PC-3 (cell line): ENCODE measurements at regions not wholly inside any gene's neighbourhood (a gene's known extent, or its start where the extent isn't known, plus 50 kb on each side); places are given as distances from the start of the nearest gene placed in this dataset.

Experiments
- ATAC-seq: fragments of 200-7000 bp; cut with Tn5 transposase; 2 replicates; pipeline ENCODE4 v1.9.1; 2020; ENCODE audit warnings: mild to moderate bottlenecking, moderate library complexity
- BruUV-seq: library from RNA; stranded (reverse); fragments of 400-500 nt; replicated peaks from 2 replicates; lab custom pipeline; 2021; lab: Mats Ljungman, UMichigan
- CTCF ChIA-PET: fragments of 300-600 bp; sonication (Branson Sonifier 250); formaldehyde crosslinking; loops from one replicate; lab custom pipeline; 2022; ENCODE audit warnings: antibody characterized with exemption; lab: Charles Lee
- POLR2A ChIA-PET: fragments of 300-600 bp; sonication (Branson Sonifier 250); formaldehyde crosslinking; loops from one replicate; lab custom pipeline; 2022; ENCODE audit warnings: antibody characterized with exemption; ENCODE audit not compliant: unreplicated experiment; lab: Charles Lee
- DNase-seq: peaks from one replicate; pipeline ENCODE4 v3.0.0-alpha.2; 2015
- H2AFZ ChIP-seq: fragments of 300-600 bp; sonication (generic); 2 replicates; pipeline ENCODE4 v1.6.0; 2016; ENCODE audit warnings: antibody characterized with exemption, low read length
- H3F3A ChIP-seq: fragments of 300-600 bp; sonication (generic); one replicate; pipeline ENCODE4 v1.6.0; 2017; ENCODE audit warnings: antibody characterized with exemption, low read length, control low read depth, mild to moderate bottlenecking; ENCODE audit not compliant: unreplicated experiment
- H3K27ac ChIP-seq: fragments of 300-600 bp; sonication (generic); 2 replicates; pipeline ENCODE4 v1.5.1; 2016; ENCODE audit warnings: mild to moderate bottlenecking, low read length
- H3K27me3 ChIP-seq: fragments of 300-600 bp; sonication (generic); 2 replicates; pipeline ENCODE4 v1.6.1; 2016; ENCODE audit warnings: low read length, mixed read lengths
- H3K36me3 ChIP-seq: fragments of 300-600 bp; sonication (generic); 2 replicates; pipeline ENCODE4 v1.6.1; 2016; ENCODE audit warnings: low read depth, mixed run types, low read length, mixed read lengths
- H3K4me1 ChIP-seq: fragments of 300-600 bp; sonication (generic); 2 replicates; pipeline ENCODE4 v1.5.1; 2016; ENCODE audit warnings: low read length; ENCODE audit not compliant: insufficient read depth
- H3K4me2 ChIP-seq: fragments of 300-600 bp; sonication (generic); 2 replicates; pipeline ENCODE4 v1.6.0; 2016; ENCODE audit warnings: low read length
- H3K4me3 ChIP-seq: fragments of 300-600 bp; sonication (generic); 2 replicates; pipeline ENCODE4 v1.5.1; 2016; ENCODE audit warnings: mild to moderate bottlenecking, low read length, mixed read lengths
- H3K79me2 ChIP-seq: fragments of 300-600 bp; sonication (generic); 2 replicates; pipeline ENCODE4 v1.6.1; 2017; ENCODE audit warnings: low read length, mixed read lengths
- H3K9ac ChIP-seq: fragments of 300-600 bp; sonication (generic); 2 replicates; pipeline ENCODE4 v1.6.0; 2016; ENCODE audit warnings: mild to moderate bottlenecking, low read length
- H3K9me2 ChIP-seq: fragments of 300-600 bp; sonication (generic); replicated peaks from 2 replicates; pipeline ENCODE4 v1.6.1; 2016; ENCODE audit warnings: mixed run types, low read length, mixed read lengths
- H3K9me3 ChIP-seq: fragments of 300-600 bp; sonication (generic); 2 replicates; pipeline ENCODE4 v1.6.1; 2016; ENCODE audit warnings: low read length, mixed read lengths
- H4K20me1 ChIP-seq: fragments of 300-600 bp; sonication (generic); 2 replicates; pipeline ENCODE4 v1.6.1; 2016; ENCODE audit warnings: low read length, mixed read lengths
- EZH2 ChIP-seq: fragments of 300-600 bp; sonication (generic); IDR thresholded peaks from one replicate; pipeline ENCODE4 v1.6.1; 2017; ENCODE audit warnings: antibody characterized with exemption, mild to moderate bottlenecking, low read length; ENCODE audit not compliant: unreplicated experiment
- EZH2phosphoT487 ChIP-seq: fragments of 300-600 bp; sonication (generic); IDR thresholded peaks from 2 replicates; pipeline ENCODE4 v1.6.1; 2018; ENCODE audit warnings: mild to moderate bottlenecking, antibody characterized with exemption, low read length, borderline replicate concordance
- intact Hi-C: fragments of 100-400 bp; cut with micrococcal nuclease; formaldehyde crosslinking; loops from 2 replicates; pipeline ENCODE4 v1.9.0; 2023
- TF ChIP-seq, protein P1 (sequence below): fragments of 300-600 bp; sonication (generic); conservative IDR thresholded peaks from 2 replicates; pipeline ENCODE4 v1.5.1; 2017; ENCODE audit warnings: antibody characterized with exemption, low read depth, mild to moderate bottlenecking, low read length

DNA sequence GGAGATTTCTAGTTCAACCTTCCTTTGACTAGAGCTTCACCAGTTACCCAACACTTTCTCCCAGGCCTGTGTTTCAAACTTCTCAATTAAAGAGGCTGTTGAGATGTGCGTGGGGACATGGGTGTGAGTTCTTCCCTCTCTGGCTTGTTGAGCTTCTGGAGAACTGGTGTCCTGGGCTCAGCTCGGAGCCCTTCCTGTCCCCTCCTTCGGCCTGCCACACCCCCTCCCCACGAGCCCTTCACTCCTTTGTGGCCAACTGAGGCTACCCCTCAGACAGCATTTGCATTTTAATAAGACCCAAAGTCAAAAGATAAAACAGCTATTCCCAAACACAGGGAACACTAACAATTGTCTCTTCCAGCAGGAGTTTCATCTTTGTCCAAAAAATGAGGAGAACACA lies 123.3 kb upstream of the MLN start:
- H3K9me3 ChIP-seq: no peaks in the 10 kb centered on the region
- peaks cover 12% of the 10 kb centered on the region for H3K27me3 ChIP-seq
- H3K9me2 ChIP-seq: no peaks in the 10 kb centered on the region
- no peaks in the 10 kb centered on the region for H3K4me1 ChIP-seq
- H3K79me2 ChIP-seq: no peaks in the 10 kb centered on the region
- ATAC-seq (no peak), DNase-seq (no peak)
- intact Hi-C loops: no loop called here
- no peaks in the 10 kb centered on the region for H4K20me1 ChIP-seq
- no peak overlapping the region for H2AFZ ChIP-seq
- no peak overlapping the region for H3K4me3 ChIP-seq
- TF ChIP-seq, protein P1, sequence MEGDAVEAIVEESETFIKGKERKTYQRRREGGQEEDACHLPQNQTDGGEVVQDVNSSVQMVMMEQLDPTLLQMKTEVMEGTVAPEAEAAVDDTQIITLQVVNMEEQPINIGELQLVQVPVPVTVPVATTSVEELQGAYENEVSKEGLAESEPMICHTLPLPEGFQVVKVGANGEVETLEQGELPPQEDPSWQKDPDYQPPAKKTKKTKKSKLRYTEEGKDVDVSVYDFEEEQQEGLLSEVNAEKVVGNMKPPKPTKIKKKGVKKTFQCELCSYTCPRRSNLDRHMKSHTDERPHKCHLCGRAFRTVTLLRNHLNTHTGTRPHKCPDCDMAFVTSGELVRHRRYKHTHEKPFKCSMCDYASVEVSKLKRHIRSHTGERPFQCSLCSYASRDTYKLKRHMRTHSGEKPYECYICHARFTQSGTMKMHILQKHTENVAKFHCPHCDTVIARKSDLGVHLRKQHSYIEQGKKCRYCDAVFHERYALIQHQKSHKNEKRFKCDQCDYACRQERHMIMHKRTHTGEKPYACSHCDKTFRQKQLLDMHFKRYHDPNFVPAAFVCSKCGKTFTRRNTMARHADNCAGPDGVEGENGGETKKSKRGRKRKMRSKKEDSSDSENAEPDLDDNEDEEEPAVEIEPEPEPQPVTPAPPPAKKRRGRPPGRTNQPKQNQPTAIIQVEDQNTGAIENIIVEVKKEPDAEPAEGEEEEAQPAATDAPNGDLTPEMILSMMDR: no peak
- TF ChIP-seq EZH2 (no peak), EZH2phosphoT487 (no peak)
- no peaks in the 10 kb centered on the region for H3F3A ChIP-seq
- ChIA-PET CTCF (interaction anchor here (0.5 kb wide), 1 partner anchor 70 kb away, joined by 3 read pairs; no protein-coding TSS in a partner anchor), POLR2A (no interaction called here)
- H3K36me3 ChIP-seq: no peaks in the 10 kb centered on the region
- H3K27ac ChIP-seq: no peak overlapping the region
- no TSS peak for BruUV-seq
- H3K4me2 ChIP-seq: no peak overlapping the region
- H3K9ac ChIP-seq: no peak overlapping the region

DNA sequence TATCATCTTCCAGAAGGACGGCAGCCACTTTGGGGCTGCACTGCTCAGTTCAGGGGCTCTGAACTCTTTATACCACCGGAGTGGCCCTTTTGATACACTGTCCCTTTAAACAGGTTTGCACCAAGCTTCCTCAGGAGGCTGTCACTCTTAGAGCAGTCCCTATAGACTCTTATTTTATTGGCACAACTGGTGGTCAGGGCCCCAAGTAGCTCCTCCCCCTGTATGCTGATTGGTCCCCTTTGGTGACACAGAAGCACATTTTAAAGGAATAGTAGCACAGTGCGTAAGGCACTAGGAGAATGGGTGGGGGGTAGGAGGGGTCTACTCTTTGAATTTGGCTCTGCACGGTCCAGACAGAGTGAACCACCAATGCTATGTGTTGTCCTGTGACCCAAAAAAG lies 122.6 kb upstream of the MLN start:
- H3K4me1 ChIP-seq: no peaks in the 10 kb centered on the region
- H3K79me2 ChIP-seq: no peaks in the 10 kb centered on the region
- intact Hi-C loops: no loop called here
- no peak overlapping the region for H3K27ac ChIP-seq
- no peaks in the 10 kb centered on the region for H4K20me1 ChIP-seq
- CTCF ChIA-PET: no interaction called here
- peaks cover 13% of the 10 kb centered on the region for H3K27me3 ChIP-seq
- TF ChIP-seq EZH2 (no peak), EZH2phosphoT487 (no peak)
- TF ChIP-seq, protein P1: no peak
- no peak overlapping the region for H3K4me3 ChIP-seq
- DNase-seq: peak; percentile 38
- H3K36me3 ChIP-seq: no peaks in the 10 kb centered on the region
- ATAC-seq: peak; percentile 33; the same call in 1 of the 2 replicates
- H3K4me2 ChIP-seq: no peak overlapping the region
- no peak overlapping the region for H2AFZ ChIP-seq
- H3K9me2 ChIP-seq: no peaks in the 10 kb centered on the region
- H3K9me3 ChIP-seq: no peaks in the 10 kb centered on the region
- no TSS peak for BruUV-seq
- H3K9ac ChIP-seq: no peak overlapping the region
- POLR2A ChIA-PET: no interaction called here
- H3F3A ChIP-seq: no peaks in the 10 kb centered on the region

DNA sequence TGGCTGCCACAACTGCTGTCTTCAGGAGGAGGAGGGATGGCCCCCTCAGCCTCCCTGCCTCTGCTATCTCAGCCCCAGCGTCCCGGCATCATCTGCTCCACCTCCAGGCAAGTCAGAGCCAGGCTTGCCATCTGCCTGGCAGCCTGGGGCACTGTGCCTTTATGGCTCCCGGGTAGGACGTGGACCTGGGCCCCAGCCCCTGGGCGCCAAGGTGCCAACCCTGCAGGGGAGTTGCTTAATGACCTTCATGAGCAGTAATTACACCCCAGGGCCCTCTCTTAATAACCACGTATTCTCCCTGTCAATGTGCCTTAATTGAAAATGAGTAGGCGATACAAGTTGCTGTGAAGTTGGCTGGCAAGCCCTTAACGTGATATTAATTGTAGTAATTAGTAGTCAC lies 122.1 kb upstream of the MLN start:
- no peaks in the 10 kb centered on the region for H3K9me3 ChIP-seq
- H3K27ac ChIP-seq: no peak overlapping the region
- BruUV-seq: no TSS peak
- no peaks in the 10 kb centered on the region for H3K79me2 ChIP-seq
- intact Hi-C loops: no loop called here
- H3K4me1 ChIP-seq: no peaks in the 10 kb centered on the region
- no peaks in the 10 kb centered on the region for H3F3A ChIP-seq
- peaks cover 16% of the 10 kb centered on the region for H3K27me3 ChIP-seq
- CTCF ChIA-PET: no interaction called here
- TF ChIP-seq, protein P1: no peak
- TF ChIP-seq EZH2phosphoT487 (no peak), EZH2 (no peak)
- no peak for ATAC-seq
- H3K4me3 ChIP-seq: no peak overlapping the region
- POLR2A ChIA-PET: no interaction called here
- no peaks in the 10 kb centered on the region for H3K9me2 ChIP-seq
- H3K36me3 ChIP-seq: no peaks in the 10 kb centered on the region
- H3K9ac ChIP-seq: no peak overlapping the region
- H3K4me2 ChIP-seq: no peak overlapping the region
- no peak overlapping the region for H2AFZ ChIP-seq
- no peak for DNase-seq
- no peaks in the 10 kb centered on the region for H4K20me1 ChIP-seq
